NCI-H2107 treated with DMSO at 0.1 percent for 48 hours (cell line): ENCODE measurements at regions not wholly inside any gene's neighbourhood (a gene's known extent, or its start where the extent isn't known, plus 50 kb on each side); places are given as distances from the start of the nearest gene placed in this dataset.

ENCODE experiments used
- DNase-seq: peaks from one replicate; lab custom pipeline; 2025; ENCODE audit not compliant: unreplicated experiment; lab: John Stamatoyannopoulos, UW

DNA sequence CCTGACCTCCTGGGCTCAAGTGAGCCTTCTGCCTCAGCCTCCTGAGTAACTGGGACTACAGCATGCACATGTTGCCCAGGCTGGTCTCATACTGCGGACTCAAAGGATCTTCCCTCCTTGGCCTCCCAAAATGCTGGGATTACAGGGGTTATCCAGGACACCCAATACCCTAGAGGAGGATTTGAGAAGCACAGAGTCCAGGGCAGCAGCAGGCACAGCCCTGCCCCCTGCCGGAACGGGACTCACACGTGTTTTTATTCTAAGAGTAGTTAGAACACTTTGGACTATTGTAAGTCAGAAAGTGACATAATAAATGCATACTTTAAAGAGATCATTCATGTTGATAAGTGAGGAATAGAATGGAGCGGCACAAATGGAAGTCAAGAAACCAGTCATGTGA is 80.2 kb downstream of the C6orf118 start:
- no peak for DNase-seq

DNA sequence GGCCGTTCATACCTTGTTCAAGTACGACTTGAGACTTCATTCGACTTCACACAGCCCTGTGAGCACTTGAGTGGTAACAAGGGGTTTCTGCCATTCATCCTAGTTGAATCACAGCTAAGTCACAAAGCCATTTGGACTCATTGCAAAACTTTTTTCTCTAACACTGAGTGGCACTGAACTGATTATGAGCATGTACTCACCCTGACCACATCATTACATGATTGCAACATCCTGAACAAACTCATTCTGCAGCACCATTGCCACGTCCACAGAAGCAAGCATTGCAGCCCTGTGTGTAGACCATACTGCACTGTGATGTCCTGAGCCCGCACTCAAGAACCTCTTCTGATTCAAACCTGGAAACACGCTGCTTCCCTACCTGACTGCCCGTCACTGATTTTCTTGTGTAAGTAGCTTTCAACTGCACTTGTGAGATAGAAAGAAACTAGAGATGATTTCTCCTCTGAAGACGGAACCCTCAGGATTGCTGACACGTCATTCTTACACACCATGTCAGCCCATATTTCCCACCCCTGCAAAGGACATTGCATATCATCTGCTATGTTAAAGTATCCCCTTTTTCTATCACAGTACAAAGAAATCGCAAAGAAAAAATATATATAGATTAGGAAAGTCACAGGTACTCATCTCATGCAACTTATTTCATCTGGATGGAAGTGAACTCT is 81.6 kb downstream of the C6orf118 start:
- DNase-seq: no peak

DNA sequence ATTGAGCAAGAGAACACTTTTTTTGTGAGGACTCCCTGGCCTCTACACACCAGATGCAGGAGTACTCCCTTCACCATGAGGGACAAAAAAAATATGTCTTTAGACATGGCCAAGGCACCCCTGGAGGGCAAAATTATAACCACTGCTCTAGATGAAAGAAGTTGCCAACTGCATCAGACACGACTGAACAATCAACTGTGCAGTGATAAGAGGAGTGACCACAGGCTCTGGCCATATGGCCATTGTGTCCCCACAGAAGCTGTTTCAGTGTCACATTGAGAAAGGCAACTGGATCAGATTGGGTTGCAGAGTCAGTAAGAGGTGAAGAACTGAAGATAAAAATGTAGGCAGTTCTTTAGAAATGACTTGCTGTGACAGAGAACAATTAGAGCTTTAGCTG is 85.7 kb downstream of the C6orf118 start:
- DNase-seq: no peak

DNA sequence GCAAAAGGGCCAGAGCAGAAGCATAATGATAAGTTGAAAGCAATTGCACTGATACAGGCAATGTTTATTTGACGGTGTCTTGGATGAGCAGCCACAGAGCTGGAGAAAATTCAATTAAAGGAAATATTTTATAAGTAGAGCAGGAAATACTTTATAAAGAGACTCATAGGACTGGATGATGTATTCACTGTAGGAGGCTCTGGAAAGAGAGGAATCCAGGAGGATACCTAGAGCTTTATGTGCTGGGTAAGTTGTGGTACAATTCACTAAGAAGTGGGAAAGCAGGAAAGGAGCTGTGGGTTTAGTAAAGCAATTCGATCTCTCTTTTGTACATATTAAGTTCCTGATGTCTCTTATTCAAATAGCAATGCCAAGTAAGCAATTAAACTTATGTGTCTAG is 86.3 kb downstream of the C6orf118 start:
- DNase-seq: no peak

DNA sequence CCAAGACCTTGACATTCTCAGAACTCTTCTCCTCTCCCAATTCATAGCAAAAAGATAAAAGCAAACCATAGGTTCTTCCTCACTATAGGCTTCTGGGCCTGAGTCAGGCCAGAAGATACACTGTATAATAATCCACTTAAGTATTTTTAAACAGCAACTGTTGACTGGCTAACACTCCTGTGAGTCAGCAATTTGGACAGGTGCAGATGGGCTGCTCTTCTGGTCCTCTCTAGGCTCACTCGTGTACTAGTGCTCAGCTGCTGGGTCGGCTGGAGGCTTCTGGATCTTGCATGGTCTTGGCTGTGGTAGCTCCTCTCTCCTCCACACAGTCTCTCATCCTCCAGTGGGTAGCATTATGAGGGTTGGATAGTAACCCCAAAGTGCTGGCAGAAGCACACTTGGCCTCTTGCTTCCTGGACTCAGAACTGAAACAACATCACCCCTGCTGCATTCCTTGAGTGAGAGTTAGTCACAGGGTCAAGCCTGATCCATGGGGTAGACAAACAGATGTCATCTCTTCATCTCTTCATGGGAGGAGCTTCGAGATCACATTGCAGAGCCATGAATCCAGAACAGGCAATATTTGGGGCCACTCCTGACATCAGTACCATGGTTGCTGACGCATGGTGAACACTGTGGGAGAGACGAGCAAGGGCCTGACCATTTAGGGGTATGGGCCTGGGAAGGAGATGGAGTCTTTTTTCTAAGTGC is 86.9 kb downstream of the C6orf118 start:
- no peak for DNase-seq

DNA sequence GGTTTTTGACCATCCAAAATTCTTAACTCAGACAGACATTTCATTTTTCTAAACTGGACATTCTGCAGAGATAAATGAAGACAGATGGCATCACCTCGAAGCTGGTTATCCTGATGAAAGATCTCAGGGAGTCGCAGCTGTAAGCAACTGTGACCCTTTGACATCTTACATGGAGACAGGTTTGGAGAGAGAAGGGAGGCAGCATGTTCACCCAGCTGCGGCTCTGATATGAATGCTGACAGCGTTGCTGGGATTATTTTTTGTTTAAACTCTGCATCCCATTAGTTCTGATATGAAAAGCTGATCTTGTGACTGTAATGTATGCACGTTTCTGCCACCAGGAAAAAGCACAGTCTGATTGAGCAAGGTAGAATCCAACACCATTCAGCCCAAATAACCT is 89.4 kb downstream of the C6orf118 start:
- DNase-seq: no peak

DNA sequence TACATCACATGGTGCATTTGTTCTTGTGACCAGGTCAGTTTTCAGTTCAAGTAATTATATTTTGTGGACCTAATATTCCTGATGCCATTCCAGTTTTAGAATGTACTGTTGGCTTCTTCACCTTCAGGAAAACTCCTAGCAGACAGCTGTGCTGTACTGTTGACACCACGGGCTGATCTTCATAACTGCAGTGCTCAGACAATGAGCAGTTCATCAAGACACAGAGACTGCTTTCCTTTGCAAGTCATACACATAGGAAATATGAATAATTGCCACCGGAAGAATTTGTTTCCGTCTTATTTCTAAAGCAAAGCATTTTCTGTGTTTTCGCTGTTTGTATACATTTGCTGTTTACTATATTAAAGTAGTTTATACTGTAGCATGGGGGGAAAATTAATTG is 89.8 kb downstream of the C6orf118 start:
- no peak for DNase-seq

DNA sequence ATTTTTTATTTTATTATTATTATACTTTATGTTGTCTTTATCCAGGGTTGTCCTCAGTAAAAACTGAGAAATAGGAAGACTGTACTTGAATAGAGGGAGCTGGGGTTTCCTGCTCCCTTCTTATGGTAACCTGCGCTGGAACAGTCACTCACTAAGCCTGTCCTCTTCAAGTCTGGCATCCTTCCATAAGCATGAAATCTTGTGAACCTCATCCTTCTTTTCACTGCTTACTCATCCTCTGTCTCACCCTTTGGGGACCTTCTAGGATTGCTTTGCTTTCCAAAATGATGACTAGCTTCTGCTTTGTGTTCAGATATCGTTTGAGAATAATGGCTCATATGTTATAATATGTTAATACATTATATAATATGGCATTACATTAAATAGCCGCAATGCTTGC is 90.6 kb downstream of the C6orf118 start:
- no peak for DNase-seq

DNA sequence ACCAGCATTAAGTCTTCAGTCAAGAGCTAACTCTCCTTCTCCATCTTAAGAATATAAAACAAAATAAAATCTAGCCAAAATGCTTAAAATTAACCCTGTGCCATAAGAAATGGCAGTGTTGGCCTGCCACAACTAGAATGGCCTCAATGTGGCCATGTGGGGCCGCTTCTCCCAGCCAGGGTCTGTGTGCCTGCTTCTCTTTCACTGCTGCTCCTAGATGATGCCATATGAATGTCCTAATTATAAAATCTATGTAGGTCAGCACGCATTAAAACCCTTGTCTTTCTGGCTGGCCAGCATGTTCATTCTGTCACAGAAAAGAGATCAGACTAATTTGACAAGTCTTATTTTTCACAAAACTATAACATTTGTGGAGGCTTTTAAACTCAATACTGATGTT is 102.6 kb downstream of the C6orf118 start:
- no peak for DNase-seq

DNA sequence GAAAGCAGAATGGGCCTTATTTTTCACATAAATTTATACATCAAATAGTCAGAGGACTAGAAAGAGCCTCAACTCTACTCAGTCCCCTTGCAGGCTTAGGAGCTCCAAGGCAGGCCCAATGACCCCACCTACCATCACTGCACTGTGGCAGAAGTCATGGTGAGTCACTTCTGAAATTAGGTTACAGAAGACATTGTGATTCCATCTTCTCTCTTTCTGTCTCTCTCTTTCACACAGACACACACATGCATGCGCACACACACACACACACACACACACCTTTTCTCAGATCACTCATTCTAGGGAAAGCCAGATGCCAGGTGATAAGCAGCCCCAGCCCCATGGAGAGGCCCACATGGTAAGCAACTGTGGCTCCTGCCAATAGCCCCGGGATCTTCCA is 103.8 kb downstream of the C6orf118 start:
- no peak for DNase-seq

DNA sequence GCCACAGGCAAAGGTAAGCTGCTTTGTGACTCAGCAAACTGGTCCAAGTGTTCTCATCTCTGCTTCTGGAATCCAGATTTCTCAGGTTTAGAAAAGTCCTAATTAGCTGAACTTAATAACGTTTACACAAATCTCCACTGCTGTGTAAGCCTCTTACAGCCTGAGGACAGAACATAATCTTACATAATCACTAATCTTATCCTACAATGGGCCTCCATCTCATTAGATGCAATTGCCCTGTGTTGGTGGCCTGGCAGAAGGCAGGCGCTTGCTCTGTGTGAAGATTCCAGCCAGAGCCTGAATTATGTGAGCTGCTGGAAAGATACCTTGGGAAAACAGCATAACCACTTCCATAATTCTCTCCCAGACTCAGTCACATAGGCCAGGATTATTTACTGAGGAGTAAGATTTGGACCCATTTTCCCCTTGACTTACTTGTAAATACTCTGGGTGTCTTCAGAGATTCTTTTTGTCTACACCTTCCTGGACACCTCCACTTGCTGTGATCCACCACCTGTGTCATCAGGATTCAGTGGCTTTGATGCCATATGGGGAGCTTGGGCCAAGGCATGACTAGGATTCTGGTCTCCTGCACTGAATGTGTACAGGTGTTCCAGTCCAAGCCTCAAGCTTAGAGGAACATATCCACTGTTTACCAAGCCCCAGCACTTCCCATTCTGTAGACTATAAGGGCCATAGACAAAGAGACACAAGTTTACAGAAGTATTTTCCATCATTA is 104.4 kb downstream of the C6orf118 start:
- DNase-seq: no peak

DNA sequence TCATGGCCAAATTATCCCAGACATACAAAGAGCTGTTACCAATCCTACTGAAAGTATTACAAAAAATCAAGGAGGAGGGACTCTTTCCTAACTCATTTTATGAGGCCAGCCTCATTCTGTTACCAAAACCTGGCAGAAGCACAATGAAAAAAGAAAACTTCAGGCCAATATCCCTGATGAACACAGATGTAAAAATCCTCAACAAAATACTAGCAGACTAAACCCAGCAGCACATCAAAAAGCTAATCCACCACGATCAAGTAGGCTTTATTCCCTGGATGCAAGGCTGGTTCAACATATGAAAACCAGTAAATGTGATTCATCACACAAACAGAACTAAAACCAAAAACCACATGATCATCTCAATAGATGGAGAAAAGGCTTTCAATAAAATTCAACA is 109.2 kb downstream of the C6orf118 start:
- DNase-seq: no peak

DNA sequence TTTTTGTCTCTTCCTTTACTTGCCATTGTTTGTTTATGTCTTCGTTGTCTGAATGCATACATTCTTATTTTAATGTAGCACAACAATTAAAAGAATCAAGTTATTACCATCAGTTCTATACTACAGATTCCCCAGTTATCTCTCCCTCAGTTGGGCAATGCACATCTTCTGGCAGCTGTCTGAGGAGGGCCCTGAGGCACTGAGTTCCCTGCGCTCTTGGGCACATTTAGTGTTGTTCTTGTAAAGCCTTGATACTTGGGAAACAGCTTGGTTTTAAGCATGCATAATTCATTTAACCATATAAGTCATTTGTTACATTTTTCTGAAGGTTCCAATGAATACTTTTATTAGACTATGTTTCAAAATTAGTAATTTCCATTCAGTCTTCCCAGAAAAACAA is 117.9 kb downstream of the C6orf118 start:
- DNase-seq: no peak

DNA sequence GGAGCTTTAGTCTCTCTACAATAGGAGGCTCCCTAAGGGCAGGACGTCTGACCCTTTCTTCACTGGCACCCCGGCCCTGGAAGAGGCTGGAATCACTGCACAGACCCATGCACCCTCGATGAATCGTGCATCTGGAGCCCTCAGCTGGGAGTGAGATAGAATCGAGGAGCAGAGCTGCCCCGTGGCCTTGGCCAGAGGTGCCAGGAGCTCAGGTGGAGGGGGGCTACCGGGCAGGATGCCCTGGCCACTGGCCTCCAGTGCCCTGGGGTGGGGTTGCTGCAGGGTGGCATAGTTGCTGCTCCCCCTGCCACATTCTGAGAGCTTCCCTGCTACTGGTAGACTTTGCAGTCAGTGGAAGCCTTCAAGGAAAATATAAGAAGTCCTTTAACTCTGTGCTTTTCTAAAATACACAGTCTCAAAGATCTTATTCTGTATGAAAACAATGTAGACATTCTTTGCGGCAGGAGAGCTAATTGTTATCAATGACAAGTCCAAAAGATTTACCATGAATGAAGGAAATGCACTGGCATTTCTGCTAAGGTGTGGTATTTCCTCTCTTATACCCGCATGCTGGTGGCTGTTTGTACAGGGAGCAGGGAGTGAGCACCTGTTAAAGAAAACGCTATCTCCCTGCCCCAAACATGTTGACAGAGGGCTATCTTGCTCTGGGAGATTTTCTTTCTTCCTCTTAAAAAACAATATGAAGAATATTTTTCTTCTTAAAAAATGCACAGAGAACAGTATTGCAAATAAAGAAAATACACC is 122.8 kb downstream of the C6orf118 start:
- DNase-seq: no peak

DNA sequence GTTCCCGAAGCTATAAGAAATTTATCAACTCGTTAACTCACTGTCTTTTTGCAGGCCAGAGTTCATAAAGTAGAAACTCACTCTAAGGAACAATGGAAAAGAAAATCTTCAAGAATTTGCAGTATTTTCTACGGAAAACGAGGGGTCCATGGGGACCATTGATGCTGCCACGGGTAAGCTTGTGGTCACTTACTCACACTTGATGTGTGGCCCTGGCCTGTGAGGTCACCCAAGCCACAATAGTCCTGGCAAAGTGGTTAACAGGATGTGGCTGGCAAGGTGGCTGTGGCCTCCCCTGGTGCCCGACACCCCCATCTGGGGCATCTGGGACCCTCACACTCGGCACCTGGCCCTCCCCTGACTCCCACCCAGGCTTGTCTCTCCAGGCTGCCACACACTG is 123.4 kb downstream of the C6orf118 start:
- no peak for DNase-seq

DNA sequence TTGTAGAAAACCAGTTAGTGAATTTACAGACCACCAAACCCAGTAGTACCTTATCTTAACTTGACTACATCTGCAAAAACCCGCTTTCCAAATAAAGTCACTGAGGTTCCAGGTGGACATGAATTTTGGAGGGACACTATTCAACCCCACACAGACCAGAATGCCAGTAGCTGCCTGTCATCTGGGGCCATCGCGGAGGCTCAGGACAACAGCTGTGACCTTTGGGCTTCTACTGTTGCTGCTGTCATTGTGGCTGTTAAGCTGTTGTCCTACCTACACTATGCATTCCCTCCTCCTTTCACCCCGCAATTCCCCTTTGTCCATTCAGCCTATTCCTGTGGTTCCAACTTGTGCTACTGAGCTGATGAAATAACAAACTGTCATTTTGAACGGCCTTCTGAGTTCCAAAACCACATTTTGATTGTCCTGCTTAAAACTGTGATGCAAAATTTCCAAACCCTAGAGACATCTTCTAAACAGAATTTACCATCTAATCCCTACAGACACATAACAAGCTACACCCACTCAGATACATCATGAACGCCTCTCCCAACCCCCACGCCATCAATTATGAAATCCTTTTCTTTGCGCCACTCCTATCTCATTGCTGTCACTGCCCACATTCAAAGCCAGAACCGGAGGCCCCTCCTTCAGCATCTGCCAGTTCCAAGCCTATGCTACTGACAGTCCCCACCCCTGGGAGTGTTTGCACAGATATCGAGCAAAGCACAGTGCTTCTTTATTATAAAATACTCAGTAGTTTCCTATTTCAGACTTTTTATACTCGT is 125.0 kb downstream of the C6orf118 start:
- no peak for DNase-seq

DNA sequence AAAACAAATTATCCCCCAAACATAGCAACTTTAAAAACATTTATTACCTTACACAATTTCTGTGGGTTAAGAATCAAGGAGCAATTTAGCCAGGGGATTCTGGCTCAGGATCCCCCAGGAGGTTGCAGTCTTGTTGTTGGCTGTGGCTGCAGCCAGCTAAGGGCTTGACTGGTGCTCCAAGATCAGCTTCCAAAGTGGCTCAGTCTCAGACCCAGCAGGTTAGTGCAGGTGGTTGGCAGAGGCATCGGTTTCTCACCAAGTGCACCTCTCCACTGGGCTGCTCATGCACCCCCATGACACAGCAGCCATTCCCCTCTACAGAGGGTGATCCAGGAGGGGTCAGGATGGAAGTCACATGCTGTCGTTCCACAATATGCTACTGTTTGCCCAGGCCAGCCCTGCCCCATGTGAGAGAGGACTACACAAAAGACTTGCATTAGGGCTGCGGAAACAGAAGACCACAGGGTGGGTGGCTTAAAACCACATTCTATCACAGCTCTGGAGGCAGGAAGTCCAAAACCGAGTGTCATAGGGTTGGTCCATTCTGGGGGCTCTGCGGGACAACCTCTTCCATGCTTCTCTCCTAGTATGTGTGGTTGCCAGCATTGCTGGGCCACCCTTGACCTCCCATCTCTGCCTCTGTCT is 125.8 kb downstream of the C6orf118 start:
- DNase-seq: no peak

DNA sequence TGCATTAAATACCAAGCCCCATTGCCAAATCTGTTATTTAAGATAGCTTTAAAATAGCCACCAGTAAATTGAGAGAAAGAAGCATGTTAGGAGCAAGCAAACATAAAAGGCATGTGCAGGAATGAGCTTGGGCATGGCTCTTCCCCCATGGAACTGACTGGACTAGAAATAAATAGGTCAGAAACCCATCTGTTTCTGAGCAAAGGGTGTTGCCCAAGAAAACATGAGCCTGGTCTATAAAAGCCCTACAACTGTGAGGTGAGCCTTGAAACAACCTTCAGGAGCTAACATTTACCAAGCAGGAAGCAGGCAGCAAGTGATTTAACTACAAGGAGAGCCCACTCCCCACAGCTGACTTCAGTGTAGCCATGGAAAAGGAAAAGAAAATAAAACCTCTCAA is 126.3 kb downstream of the C6orf118 start:
- no peak for DNase-seq

DNA sequence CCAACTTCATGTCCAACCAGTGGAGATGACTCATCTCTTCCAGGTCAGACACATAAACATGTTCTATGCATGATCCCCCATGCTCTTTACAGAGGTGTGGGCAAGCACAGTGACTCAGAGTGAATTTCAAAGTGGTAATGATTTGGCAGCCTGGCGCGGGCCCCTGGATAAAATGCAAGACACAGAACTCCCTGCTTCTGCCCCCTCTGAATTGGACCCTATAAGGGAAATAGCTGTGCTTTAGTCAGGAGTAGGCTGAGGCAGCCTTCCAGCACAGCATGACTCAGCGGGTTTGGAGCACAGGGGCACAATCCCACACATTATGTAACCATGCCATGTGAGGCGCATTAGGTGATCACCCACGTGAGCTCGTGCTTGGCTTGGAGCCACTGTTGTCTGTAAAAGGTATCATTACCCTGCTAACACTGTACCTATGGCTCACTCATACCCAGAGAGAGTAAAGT is 127.4 kb downstream of the C6orf118 start:
- no peak for DNase-seq

DNA sequence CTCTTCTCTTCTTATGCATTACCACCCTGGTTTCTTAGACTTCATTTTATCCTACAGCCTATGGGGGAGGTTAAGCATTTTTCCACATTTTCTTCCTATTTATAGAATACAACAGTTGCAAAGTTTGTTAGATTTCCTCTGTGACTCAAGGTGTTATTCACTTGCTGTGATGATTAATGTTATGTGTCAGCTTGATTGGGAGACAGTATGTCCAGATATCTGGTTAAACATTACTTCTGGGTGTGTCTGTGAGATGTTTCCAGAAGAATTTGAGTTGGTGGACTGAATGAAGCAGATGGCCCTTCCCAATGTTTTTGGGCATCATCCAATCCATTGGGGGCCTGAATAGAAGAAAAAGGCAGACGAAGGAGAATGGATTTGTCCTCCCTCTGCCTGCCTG is 131.3 kb downstream of the C6orf118 start:
- no peak for DNase-seq
